CD4-positive, alpha-beta memory T cell (primary cell): ENCODE measurements at regions not wholly inside any gene's neighbourhood (a gene's known extent, or its start where the extent isn't known, plus 50 kb on each side); places are given as distances from the start of the nearest gene placed in this dataset.

Experiments
- CTCF ChIA-PET: fragments of 350-600 bp; sonication (Branson Sonifier 250); formaldehyde crosslinking; loops from one replicate; lab custom pipeline; 2021; ENCODE audit warnings: inconsistent platforms; ENCODE audit not compliant: partially characterized antibody; lab: Charles Lee
- POLR2A ChIA-PET: fragments of 350-600 bp; sonication (Branson Sonifier 250); formaldehyde crosslinking; loops from one replicate; lab custom pipeline; 2021; ENCODE audit not compliant: partially characterized antibody; lab: Charles Lee
- DNase-seq, 5 donors: peaks; one replicate each; pipeline versions ENCODE4 v3.0.0 to v3.0.0-alpha.2; 2020 to 2022; ENCODE audit warnings: mixed read lengths in 1 of 5
- H3K27ac ChIP-seq: one replicate; pipeline ENCODE4 v1.7.0; 2013; ENCODE audit warnings: low read depth, low read length
- H3K27me3 ChIP-seq: 2 replicates; pipeline ENCODE4 v1.7.0; 2013; ENCODE audit warnings: mild to moderate bottlenecking, low read length, moderate library complexity; ENCODE audit not compliant: insufficient read depth
- H3K36me3 ChIP-seq: 2 replicates; pipeline ENCODE4 v1.7.0; 2013; ENCODE audit warnings: mild to moderate bottlenecking, low read length, moderate library complexity; ENCODE audit not compliant: insufficient read depth
- H3K4me1 ChIP-seq: 2 replicates; pipeline ENCODE4 v1.7.0; 2013; ENCODE audit warnings: mild to moderate bottlenecking, low read length, moderate library complexity; ENCODE audit not compliant: insufficient read depth
- H3K4me3 ChIP-seq, 2 donors: one replicate each; pipeline ENCODE4 v1.7.0; 2013; ENCODE audit warnings: low read length in 2 of 2, mild to moderate bottlenecking in 1 of 2
- H3K9me3 ChIP-seq, 2 donors: one replicate each; pipeline ENCODE4 v1.7.0; 2013; ENCODE audit warnings: low read length in 2 of 2, control low read depth in 1 of 2; ENCODE audit not compliant: control insufficient read depth in 1 of 2
- H3K27ac Mint-ChIP-seq, 7 donors: one replicate each; pipeline ENCODE4 v1.8.0; 2020 to 2021; ENCODE audit warnings: mixed read lengths in 7 of 7, mild to moderate bottlenecking in 6 of 7, inconsistent platforms in 3 of 7, moderate library complexity in 3 of 7
- H3K27me3 Mint-ChIP-seq, 2 donors: one replicate each; pipeline ENCODE4 v1.8.0; 2020 to 2021; ENCODE audit warnings: mixed read lengths in 2 of 2
- H3K36me3 Mint-ChIP-seq, 2 donors: one replicate each; pipeline ENCODE4 v1.8.0; 2020 to 2021; ENCODE audit warnings: mixed read lengths in 2 of 2, inconsistent platforms in 1 of 2, mild to moderate bottlenecking in 1 of 2
- H3K4me1 Mint-ChIP-seq, 4 donors: one replicate each; pipeline ENCODE4 v1.8.0; 2020 to 2021; ENCODE audit warnings: mixed read lengths in 4 of 4, mild to moderate bottlenecking in 1 of 4
- H3K4me3 Mint-ChIP-seq, 8 donors: one replicate each; pipeline ENCODE4 v1.8.0; 2020 to 2021; ENCODE audit warnings: mixed read lengths in 8 of 8, mild to moderate bottlenecking in 7 of 8, moderate library complexity in 6 of 8, inconsistent platforms in 3 of 8
- H3K9me3 Mint-ChIP-seq, 8 donors: one replicate each; pipeline ENCODE4 v1.8.0; 2020 to 2021; ENCODE audit warnings: mixed read lengths in 8 of 8, mild to moderate bottlenecking in 5 of 8, inconsistent platforms in 3 of 8, moderate library complexity in 1 of 8
- intact Hi-C: fragments of 100-400 bp; cut with micrococcal nuclease; formaldehyde crosslinking; loops from one replicate; pipeline ENCODE4 v1.15.1; 2023

GRCh38 chr7:112646783-112647182, 143.4 kb downstream of the TMEM168 start:
- DNase-seq: no peak
- H3K36me3 ChIP-seq: no peaks in the 10 kb centered on the region
- H3K9me3 ChIP-seq: peaks cover 0 to 3% of the 10 kb centered on the region in 2 donors
- Mint-ChIP-seq H3K27me3 (peaks cover 0 to 2% of the 10 kb centered on the region in 2 donors), H3K9me3 (peaks cover 7 to 45% (median 27%) of the 10 kb centered on the region in 8 donors), H3K4me3 (no peak overlapping the region), H3K27ac (no peak overlapping the region), H3K4me1 (no peaks in the 10 kb centered on the region), H3K36me3 (no peaks in the 10 kb centered on the region)
- no peaks in the 10 kb centered on the region for H3K4me1 ChIP-seq
- POLR2A ChIA-PET: no interaction called here
- CTCF ChIA-PET: no interaction called here
- no peaks in the 10 kb centered on the region for H3K27me3 ChIP-seq
- intact Hi-C loops: no loop called here
- no peak overlapping the region for H3K27ac ChIP-seq
- H3K4me3 ChIP-seq: no peak overlapping the region

- DNase-seq: no peak
- H3K27me3 ChIP-seq: no peaks in the 10 kb centered on the region
- H3K9me3 ChIP-seq: peaks cover 0 to 3% of the 10 kb centered on the region in 2 donors
- H3K4me3 Mint-ChIP-seq: no peak overlapping the region
- H3K36me3 ChIP-seq: no peaks in the 10 kb centered on the region
- intact Hi-C loops: no loop called here
- no peak overlapping the region for H3K27ac Mint-ChIP-seq
- no peak overlapping the region for H3K4me3 ChIP-seq
- H3K4me1 Mint-ChIP-seq: no peaks in the 10 kb centered on the region
- H3K9me3 Mint-ChIP-seq: peaks cover 6 to 28% (median 18%) of the 10 kb centered on the region in 8 donors
- no peak overlapping the region for H3K27ac ChIP-seq
- ChIA-PET CTCF (no interaction called here), POLR2A (no interaction called here)
- H3K27me3 Mint-ChIP-seq: peaks cover 0 to 2% of the 10 kb centered on the region in 2 donors
- H3K4me1 ChIP-seq: no peaks in the 10 kb centered on the region
- H3K36me3 Mint-ChIP-seq: no peaks in the 10 kb centered on the region
These were observed 141.4 kb downstream of the TMEM168 start for GRCh38 chr7:112648781-112649180.

GRCh38 chr7:112649560-112649959, 140.6 kb downstream of the TMEM168 start:
- Histone ChIP-seq H3K9me3 (peaks cover 0 to 3% of the 10 kb centered on the region in 2 donors), H3K4me3 (no peak overlapping the region), H3K27me3 (no peaks in the 10 kb centered on the region), H3K4me1 (no peaks in the 10 kb centered on the region), H3K27ac (no peak overlapping the region), H3K36me3 (no peaks in the 10 kb centered on the region)
- intact Hi-C loops: no loop called here
- DNase-seq: no peak
- Mint-ChIP-seq H3K36me3 (no peaks in the 10 kb centered on the region), H3K9me3 (peaks cover 6 to 26% (median 14%) of the 10 kb centered on the region in 8 donors), H3K27ac (no peak overlapping the region), H3K4me1 (no peaks in the 10 kb centered on the region), H3K4me3 (no peak overlapping the region), H3K27me3 (peaks cover 0 to 2% of the 10 kb centered on the region in 2 donors)
- POLR2A ChIA-PET: no interaction called here
- CTCF ChIA-PET: no interaction called here

GRCh38 chr7:112654322-112655216, 135.6 kb downstream of the TMEM168 start:
- H3K36me3 ChIP-seq: no peaks in the 10 kb centered on the region
- POLR2A ChIA-PET: no interaction called here
- no peak overlapping the region for H3K27ac ChIP-seq
- no peaks in the 10 kb centered on the region for H3K9me3 ChIP-seq
- Mint-ChIP-seq H3K4me3 (no peak overlapping the region), H3K27me3 (no peaks in the 10 kb centered on the region), H3K4me1 (no peaks in the 10 kb centered on the region), H3K27ac (no peak overlapping the region), H3K9me3 (peaks cover under 1 to 17% (median 3%) of the 10 kb centered on the region in 8 donors), H3K36me3 (no peaks in the 10 kb centered on the region)
- intact Hi-C loops: no loop called here
- H3K4me1 ChIP-seq: no peaks in the 10 kb centered on the region
- no peak overlapping the region for H3K4me3 ChIP-seq
- no peak for DNase-seq
- CTCF ChIA-PET: interaction anchor here (1.0 kb wide), 1 partner anchor 26 kb away, joined by 4 read pairs; no protein-coding TSS in a partner anchor
- H3K27me3 ChIP-seq: no peaks in the 10 kb centered on the region

- H3K36me3 ChIP-seq: no peaks in the 10 kb centered on the region
- CTCF ChIA-PET: no interaction called here
- H3K27ac Mint-ChIP-seq: no peak overlapping the region
- H3K4me3 ChIP-seq: no peak overlapping the region
- no peaks in the 10 kb centered on the region for H3K4me1 Mint-ChIP-seq
- H3K27ac ChIP-seq: no peak overlapping the region
- H3K9me3 ChIP-seq: no peaks in the 10 kb centered on the region
- no peaks in the 10 kb centered on the region for H3K27me3 Mint-ChIP-seq
- DNase-seq: no peak
- peaks cover 0 to 9% (median 0%) of the 10 kb centered on the region in 8 donors for H3K9me3 Mint-ChIP-seq
- POLR2A ChIA-PET: no interaction called here
- H3K4me3 Mint-ChIP-seq: no peak overlapping the region
- intact Hi-C loops: no loop called here
- H3K27me3 ChIP-seq: no peaks in the 10 kb centered on the region
- H3K4me1 ChIP-seq: no peaks in the 10 kb centered on the region
- H3K36me3 Mint-ChIP-seq: no peaks in the 10 kb centered on the region
These were observed 124.5 kb downstream of the TMEM168 start for GRCh38 chr7:112665709-112666108.

DNA sequence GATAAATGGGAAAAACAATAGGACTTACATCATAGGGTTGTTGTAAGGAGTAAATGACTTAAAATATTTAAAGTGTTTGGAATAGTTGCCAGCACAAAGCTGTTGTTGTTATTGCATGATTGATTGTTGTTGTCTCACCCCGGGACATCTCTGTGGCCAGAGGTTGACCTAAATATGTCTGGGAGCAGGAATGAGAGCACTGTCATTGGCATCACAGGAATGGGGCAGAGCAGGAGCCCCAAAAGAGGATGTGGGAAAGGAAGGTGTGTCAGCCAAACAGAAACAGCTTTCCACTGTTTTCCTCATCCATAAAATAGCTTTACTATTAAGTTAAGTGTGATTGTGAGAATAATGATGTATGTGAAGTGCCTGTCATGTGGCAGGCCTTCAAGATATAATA, 121.6 kb downstream of the TMEM168 start:
- Histone ChIP-seq H3K4me1 (no peaks in the 10 kb centered on the region), H3K4me3 (no peak overlapping the region), H3K27me3 (no peaks in the 10 kb centered on the region), H3K9me3 (no peaks in the 10 kb centered on the region), H3K36me3 (no peaks in the 10 kb centered on the region), H3K27ac (no peak overlapping the region)
- Mint-ChIP-seq H3K27ac (no peak overlapping the region), H3K9me3 (peaks cover 0 to 3% (median 0%) of the 10 kb centered on the region in 8 donors), H3K27me3 (peaks cover 0 to 6% of the 10 kb centered on the region in 2 donors), H3K36me3 (no peaks in the 10 kb centered on the region), H3K4me3 (no peak overlapping the region), H3K4me1 (no peaks in the 10 kb centered on the region)
- DNase-seq: no peak
- ChIA-PET POLR2A (no interaction called here), CTCF (no interaction called here)
- intact Hi-C loops: no loop called here

DNA sequence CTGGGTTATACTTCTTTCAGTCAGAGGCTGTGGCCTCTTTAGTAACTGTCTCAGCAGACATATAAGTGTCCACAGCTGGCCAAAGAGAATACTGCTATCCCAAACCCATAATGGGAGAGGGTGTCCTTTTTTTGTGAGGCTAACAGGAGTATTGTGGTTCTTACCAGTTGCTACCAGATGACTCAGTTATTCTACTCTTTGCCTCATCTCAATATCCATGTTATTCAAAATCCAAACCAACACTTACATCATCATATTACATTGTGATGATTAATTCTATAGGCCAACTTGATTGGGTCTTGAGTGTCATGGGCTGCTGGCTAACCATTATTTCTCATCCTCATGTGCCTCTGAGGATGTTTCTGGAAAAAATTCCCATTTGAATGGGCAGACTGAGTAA, 120.9 kb downstream of the TMEM168 start:
- DNase-seq: no peak
- Mint-ChIP-seq H3K4me3 (no peak overlapping the region), H3K9me3 (peaks cover 0 to 3% (median 0%) of the 10 kb centered on the region in 8 donors), H3K4me1 (no peaks in the 10 kb centered on the region), H3K27me3 (peaks cover 2 to 9% of the 10 kb centered on the region in 2 donors), H3K36me3 (no peaks in the 10 kb centered on the region), H3K27ac (no peak overlapping the region)
- intact Hi-C loops: no loop called here
- ChIA-PET POLR2A (no interaction called here), CTCF (no interaction called here)
- no peaks in the 10 kb centered on the region for H3K4me1 ChIP-seq
- no peak overlapping the region for H3K4me3 ChIP-seq
- no peaks in the 10 kb centered on the region for H3K27me3 ChIP-seq
- H3K27ac ChIP-seq: no peak overlapping the region
- no peaks in the 10 kb centered on the region for H3K36me3 ChIP-seq
- no peaks in the 10 kb centered on the region for H3K9me3 ChIP-seq
